Activated T-helper 1 cell treated with anti-CD3 and anti-CD28 coated beads, Interleukin-12 subunit alpha, Interleukin-12 subunit beta, Interleukin-2, Interleukin-4 antibody, amounts not matched to agents 30 ng/mL and 10 ng/mL and 1 ng/mL, durations not matched to agents 14 hours and 24 hours and 36 hours (primary cell): ENCODE measurements at regions not wholly inside any gene's neighbourhood (a gene's known extent, or its start where the extent isn't known, plus 50 kb on each side); places are given as distances from the start of the nearest gene placed in this dataset.

Experiments
- DNase-seq: peaks from one replicate; pipeline ENCODE4 v3.0.0; 2021; ENCODE audit warnings: low spot score
- H3K27ac Mint-ChIP-seq: one replicate; pipeline ENCODE4 v1.8.0; 2021; ENCODE audit warnings: mild to moderate bottlenecking, mixed read lengths
- H3K27me3 Mint-ChIP-seq: one replicate; pipeline ENCODE4 v1.8.0; 2022; ENCODE audit warnings: mild to moderate bottlenecking, moderate library complexity, mixed read lengths; ENCODE audit not compliant: insufficient read depth
- H3K36me3 Mint-ChIP-seq: one replicate; pipeline ENCODE4 v1.8.0; 2021; ENCODE audit warnings: low read depth, mixed read lengths
- H3K4me1 Mint-ChIP-seq: one replicate; pipeline ENCODE4 v1.8.0; 2021; ENCODE audit warnings: low read depth, mixed read lengths
- H3K4me3 Mint-ChIP-seq: one replicate; pipeline ENCODE4 v1.8.0; 2021; ENCODE audit warnings: mild to moderate bottlenecking, moderate library complexity, mixed read lengths
- H3K9me3 Mint-ChIP-seq: one replicate; pipeline ENCODE4 v1.8.0; 2021; ENCODE audit warnings: mixed read lengths
- intact Hi-C: fragments of 100-400 bp; cut with micrococcal nuclease; formaldehyde crosslinking; loops from one replicate; pipeline ENCODE4 v1.15.1; 2024

- intact Hi-C loops: no loop called here
- H3K4me3 Mint-ChIP-seq: no peak overlapping the region
- peaks cover 2% of the 10 kb centered on the region for H3K27me3 Mint-ChIP-seq
- H3K36me3 Mint-ChIP-seq: peaks cover 1% of the 10 kb centered on the region
- DNase-seq: no peak
- no peak overlapping the region for H3K27ac Mint-ChIP-seq
- H3K4me1 Mint-ChIP-seq: peaks cover 4% of the 10 kb centered on the region
- H3K9me3 Mint-ChIP-seq: no peaks in the 10 kb centered on the region
These were observed 135.5 kb downstream of the IRS1 start for GRCh38 chr2:226664140-226664539.

- Mint-ChIP-seq H3K36me3 (peaks cover 3% of the 10 kb centered on the region), H3K27ac (no peak overlapping the region), H3K4me3 (no peak overlapping the region), H3K4me1 (peaks cover 12% of the 10 kb centered on the region), H3K9me3 (peaks cover 4% of the 10 kb centered on the region), H3K27me3 (no peaks in the 10 kb centered on the region)
- intact Hi-C loops: no loop called here
- DNase-seq: no peak
These were observed 137.7 kb downstream of the IRS1 start for GRCh38 chr2:226661789-226662545.

- no peak overlapping the region for H3K27ac Mint-ChIP-seq
- H3K36me3 Mint-ChIP-seq: peaks cover 3% of the 10 kb centered on the region
- H3K9me3 Mint-ChIP-seq: peaks cover 4% of the 10 kb centered on the region
- no peak for DNase-seq
- H3K27me3 Mint-ChIP-seq: no peaks in the 10 kb centered on the region
- intact Hi-C loops: no loop called here
- peaks cover 23% of the 10 kb centered on the region for H3K4me1 Mint-ChIP-seq
- H3K4me3 Mint-ChIP-seq: no peak overlapping the region
These were observed 139.1 kb downstream of the IRS1 start for GRCh38 chr2:226660526-226660925.

- H3K4me1 Mint-ChIP-seq: peaks cover 26% of the 10 kb centered on the region
- no peak overlapping the region for H3K4me3 Mint-ChIP-seq
- no peak overlapping the region for H3K27ac Mint-ChIP-seq
- intact Hi-C loops: no loop called here
- peaks cover 1% of the 10 kb centered on the region for H3K36me3 Mint-ChIP-seq
- no peak for DNase-seq
- no peaks in the 10 kb centered on the region for H3K27me3 Mint-ChIP-seq
- H3K9me3 Mint-ChIP-seq: peaks cover 7% of the 10 kb centered on the region
These were observed 139.5 kb downstream of the IRS1 start for GRCh38 chr2:226660124-226660523.

GRCh38 chr2:226659410-226659809, 140.2 kb downstream of the IRS1 start:
- Mint-ChIP-seq H3K4me3 (no peak overlapping the region), H3K9me3 (peaks cover 7% of the 10 kb centered on the region), H3K4me1 (peaks cover 32% of the 10 kb centered on the region), H3K27me3 (no peaks in the 10 kb centered on the region), H3K27ac (no peak overlapping the region), H3K36me3 (peaks cover 3% of the 10 kb centered on the region)
- no peak for DNase-seq
- intact Hi-C loops: loop anchor here (10.0 kb wide), 3 partner anchors 325 to 815 kb away; partner anchors contain the start of genes AGFG1 and MFF

- DNase-seq: no peak
- no peak overlapping the region for H3K4me3 Mint-ChIP-seq
- peaks cover 40% of the 10 kb centered on the region for H3K4me1 Mint-ChIP-seq
- H3K36me3 Mint-ChIP-seq: peaks cover 3% of the 10 kb centered on the region
- no peaks in the 10 kb centered on the region for H3K27me3 Mint-ChIP-seq
- intact Hi-C loops: loop anchor here (10.0 kb wide), 3 partner anchors 326 to 816 kb away; partner anchors contain the start of genes AGFG1 and MFF
- H3K9me3 Mint-ChIP-seq: peaks cover 7% of the 10 kb centered on the region
- no peak overlapping the region for H3K27ac Mint-ChIP-seq
These were observed 141.1 kb downstream of the IRS1 start for GRCh38 chr2:226658555-226658954.

GRCh38 chr2:226657340-226658053, 142.1 kb downstream of the IRS1 start:
- Mint-ChIP-seq H3K36me3 (peaks cover 6% of the 10 kb centered on the region), H3K27me3 (no peaks in the 10 kb centered on the region), H3K9me3 (peaks cover 9% of the 10 kb centered on the region), H3K4me1 (peaks cover 51% of the 10 kb centered on the region), H3K4me3 (no peak overlapping the region), H3K27ac (no peak overlapping the region)
- intact Hi-C loops: loop anchor here (10.0 kb wide), 3 partner anchors 327 to 817 kb away; partner anchors contain the start of genes AGFG1 and MFF
- DNase-seq: no peak

- Mint-ChIP-seq H3K27me3 (no peaks in the 10 kb centered on the region), H3K27ac (no peak overlapping the region), H3K36me3 (peaks cover 7% of the 10 kb centered on the region), H3K9me3 (peaks cover 11% of the 10 kb centered on the region), H3K4me1 (peaks cover 62% of the 10 kb centered on the region), H3K4me3 (no peak overlapping the region)
- intact Hi-C loops: loop anchor here (10.0 kb wide), 3 partner anchors 328 to 818 kb away; partner anchors contain the start of genes AGFG1 and MFF
- DNase-seq: no peak
These were observed 143.3 kb downstream of the IRS1 start for GRCh38 chr2:226656367-226656766.

GRCh38 chr2:226655871-226656270, 143.7 kb downstream of the IRS1 start:
- no peak for DNase-seq
- Mint-ChIP-seq H3K36me3 (peaks cover 7% of the 10 kb centered on the region), H3K27ac (no peak overlapping the region), H3K4me1 (peaks cover 67% of the 10 kb centered on the region), H3K27me3 (no peaks in the 10 kb centered on the region), H3K4me3 (no peak overlapping the region), H3K9me3 (peaks cover 11% of the 10 kb centered on the region)
- intact Hi-C loops: loop anchor here (10.0 kb wide), 3 partner anchors 329 to 819 kb away; partner anchors contain the start of genes AGFG1 and MFF

GRCh38 chr2:226652983-226653765, 146.4 kb downstream of the IRS1 start:
- intact Hi-C loops: loop anchor here (1.0 to 10.0 kb wide), 5 partner anchors 39 to 822 kb away; partner anchors contain the start of genes AGFG1 and MFF
- H3K36me3 Mint-ChIP-seq: peaks cover 22% of the 10 kb centered on the region
- H3K27me3 Mint-ChIP-seq: no peaks in the 10 kb centered on the region

GRCh38 chr2:226652369-226652768, 147.3 kb downstream of the IRS1 start:
- peak overlapping the region; percentile 23 for H3K4me3 Mint-ChIP-seq
- H3K4me1 Mint-ChIP-seq: peaks cover 77% of the 10 kb centered on the region
- intact Hi-C loops: loop anchor here (1.0 to 10.0 kb wide), 5 partner anchors 40 to 822 kb away; partner anchors contain the start of genes AGFG1 and MFF
- H3K27me3 Mint-ChIP-seq: no peaks in the 10 kb centered on the region
- H3K9me3 Mint-ChIP-seq: peaks cover 22% of the 10 kb centered on the region
- peaks cover 22% of the 10 kb centered on the region for H3K36me3 Mint-ChIP-seq
- DNase-seq: peak; percentile 9
- H3K27ac Mint-ChIP-seq: no peak overlapping the region

More at GRCh38 chr2:226652983-226653765, 146.4 kb downstream of the IRS1 start:
- Mint-ChIP-seq H3K27ac (no peak overlapping the region), H3K4me3 (no peak overlapping the region), H3K4me1 (peaks cover 77% of the 10 kb centered on the region), H3K9me3 (peaks cover 26% of the 10 kb centered on the region)
- no peak for DNase-seq
